Aorta (tissue), 5 donors: ENCODE measurements at regions not wholly inside any gene's neighbourhood (a gene's known extent, or its start where the extent isn't known, plus 50 kb on each side); places are given as distances from the start of the nearest gene placed in this dataset.

Source experiments
- ATAC-seq: fragments of 200-7000 bp; cut with Tn5 transposase; one replicate; pipeline ENCODE4 v1.9.1; 2022; ENCODE audit warnings: moderate library complexity; ENCODE audit not compliant: low FRiP score
- DNase-seq, 2 donors: peaks; one replicate each; pipeline ENCODE4 v3.0.0-alpha.2; 2020
- H3K27ac ChIP-seq, 2 donors: one replicate each; pipeline ENCODE4 v1.5.1; 2013; ENCODE audit warnings: low read length in 2 of 2, mild to moderate bottlenecking in 2 of 2, moderate library complexity in 2 of 2, control low read depth in 1 of 2, inconsistent platforms in 1 of 2, low read depth in 1 of 2
- H3K27me3 ChIP-seq, 2 donors: one replicate each; pipeline ENCODE4 v1.6.1; 2013; ENCODE audit warnings: control low read depth in 1 of 2, low read length in 1 of 2, mild to moderate bottlenecking in 1 of 2, moderate library complexity in 1 of 2; ENCODE audit not compliant: insufficient read depth in 2 of 2, control insufficient read depth in 1 of 2
- H3K36me3 ChIP-seq, 2 donors: one replicate each; pipeline ENCODE4 v1.6.1; 2013; ENCODE audit warnings: control low read depth in 1 of 2, low read length in 1 of 2, mild to moderate bottlenecking in 1 of 2; ENCODE audit not compliant: insufficient read depth in 2 of 2, control insufficient read depth in 1 of 2
- H3K4me1 ChIP-seq, 2 donors: one replicate each; pipeline ENCODE4 v1.6.1; 2013; ENCODE audit warnings: low read length in 2 of 2, control low read depth in 1 of 2, mild to moderate bottlenecking in 1 of 2, moderate library complexity in 1 of 2; ENCODE audit not compliant: insufficient read depth in 2 of 2, control insufficient read depth in 1 of 2
- H3K4me3 ChIP-seq, 2 donors: one replicate each; pipeline ENCODE4 v1.5.1; 2013; ENCODE audit warnings: low read length in 2 of 2, control low read depth in 1 of 2, mild to moderate bottlenecking in 1 of 2
- H3K9me3 ChIP-seq: one replicate; pipeline ENCODE4 v1.6.1; 2013; ENCODE audit warnings: mild to moderate bottlenecking, low read length; ENCODE audit not compliant: control insufficient read depth
- WGBS, 2 donors: extraction: QIAGEN DNeasy Blood & Tissue Kit; methylation state at CpG; one replicate each; pipeline ENCODE4 v1.1.7; 2013; 5-methylcytosine and 5-hydroxymethylcytosine counted together
- intact Hi-C, 2 donors: fragments of 100-400 bp; cut with DNase I; formaldehyde crosslinking; loops; one replicate each; pipeline versions ENCODE4 v1.14.2 to v1.15.0; 2022
- donor health status: healthy with polysubstance abuse.
- donor health status: Bipolar disorder and iron deficiency.
- donor health status: DM: no; HTN: no; CAD: no.
- donor health status: DM: no; HTN: no; CAD: no.
- donor health status: DM: yes; HTN: yes; CAD: no.

DNA sequence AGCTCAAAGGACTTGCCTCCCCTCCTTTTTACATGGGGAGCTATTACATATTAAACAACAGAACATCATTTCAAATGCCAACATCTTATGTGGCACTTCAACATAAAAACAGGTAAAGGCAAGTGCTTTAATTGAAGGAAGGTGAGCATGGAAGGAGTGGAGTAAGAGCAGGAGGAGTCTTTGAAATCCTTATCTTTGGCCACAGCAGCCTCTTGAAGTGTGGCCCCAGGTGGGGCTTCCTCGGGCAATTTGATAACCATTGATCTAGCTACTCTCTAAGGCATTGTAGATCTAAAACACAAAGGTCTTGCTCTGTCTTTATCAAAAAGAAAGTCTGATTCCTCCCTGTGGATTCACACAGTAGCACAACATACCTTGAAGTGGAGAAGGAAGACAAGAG lies 70.9 kb upstream of the PPP2R5A start:
- Histone ChIP-seq H3K27me3 (no peaks in the 10 kb centered on the region), H3K27ac (no peak overlapping the region), H3K4me1 (no peaks in the 10 kb centered on the region), H3K4me3 (no peak overlapping the region), H3K9me3 (no peaks in the 10 kb centered on the region), H3K36me3 (no peaks in the 10 kb centered on the region)
- no peak for DNase-seq
- WGBS, 2 donors: 0 to 67% methylated on average over 1 of the region's 1 CpG
- no peak for ATAC-seq
- intact Hi-C loops: no loop called here

DNA sequence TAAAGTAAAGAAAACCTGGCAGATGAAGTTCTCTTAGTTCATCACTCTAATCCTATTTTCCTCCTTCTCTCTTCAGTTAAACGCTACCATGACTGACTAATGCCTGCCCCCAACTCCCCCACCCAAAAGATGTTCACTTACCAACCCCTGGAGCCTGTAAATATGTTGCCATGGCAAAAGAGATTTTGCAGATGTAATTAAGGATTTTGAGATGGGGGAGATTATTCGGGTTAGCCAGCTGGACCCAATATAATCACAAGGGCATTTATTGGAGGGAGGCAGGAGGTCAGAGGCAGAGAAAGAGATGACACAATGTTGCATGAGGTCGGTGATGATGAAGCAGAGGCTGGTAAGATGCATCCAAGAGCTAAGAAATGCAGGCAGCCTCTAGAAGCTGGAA lies 69.3 kb upstream of the PPP2R5A start:
- 94 to 98% methylated on average over 3 of the region's 3 CpGs for WGBS, 2 donors
- H3K4me1 ChIP-seq: no peaks in the 10 kb centered on the region
- no peaks in the 10 kb centered on the region for H3K36me3 ChIP-seq
- no peak overlapping the region for H3K4me3 ChIP-seq
- intact Hi-C loops: no loop called here
- H3K9me3 ChIP-seq: no peaks in the 10 kb centered on the region
- ATAC-seq: no peak
- no peak overlapping the region for H3K27ac ChIP-seq
- H3K27me3 ChIP-seq: no peaks in the 10 kb centered on the region
- no peak for DNase-seq

DNA sequence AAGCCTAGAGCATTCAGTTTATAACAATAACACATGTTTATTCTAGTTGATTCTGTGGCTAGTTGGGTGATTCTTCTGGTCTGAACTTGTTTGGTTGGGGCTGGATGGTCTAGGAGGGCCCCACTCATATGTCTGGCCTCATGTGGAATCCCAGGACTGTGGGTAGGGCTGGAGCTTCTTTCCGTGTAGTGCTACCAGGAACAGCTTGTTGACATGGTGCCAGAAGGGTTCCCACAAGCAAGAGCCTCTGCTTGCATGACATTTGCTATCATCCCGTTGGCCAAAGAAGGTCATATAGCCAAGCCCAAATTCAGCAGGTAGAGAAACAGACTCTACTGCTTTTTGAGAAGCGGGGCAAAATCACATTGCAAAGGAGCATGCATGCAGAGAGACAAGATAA lies 67.6 kb upstream of the PPP2R5A start:
- no peak for DNase-seq
- Histone ChIP-seq H3K27ac (no peak overlapping the region), H3K9me3 (no peaks in the 10 kb centered on the region), H3K4me3 (no peak overlapping the region), H3K4me1 (no peaks in the 10 kb centered on the region), H3K27me3 (no peaks in the 10 kb centered on the region), H3K36me3 (no peaks in the 10 kb centered on the region)
- 75 to 85% methylated on average over 3 of the region's 3 CpGs for WGBS, 2 donors
- intact Hi-C loops: no loop called here
- ATAC-seq: no peak

DNA sequence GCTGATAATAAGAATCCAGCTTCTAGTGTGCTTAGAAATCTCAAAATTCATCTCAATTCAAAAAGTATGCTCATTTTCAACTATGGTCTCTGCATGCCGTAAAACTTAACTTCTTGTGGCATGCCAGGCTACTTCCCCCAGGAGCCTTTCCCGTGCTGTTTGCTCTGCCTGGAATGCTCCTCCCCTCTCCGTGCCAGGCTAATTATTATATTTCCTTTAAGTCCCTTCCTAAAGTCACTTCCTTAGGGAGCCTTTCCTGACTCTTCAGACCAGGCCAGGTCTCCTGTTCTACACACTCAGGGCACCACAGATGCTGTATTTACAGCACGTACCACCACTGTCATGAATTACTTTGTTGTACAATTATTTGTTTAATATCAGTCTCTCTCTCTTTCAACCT lies 67.1 kb upstream of the PPP2R5A start:
- intact Hi-C loops: no loop called here
- no peaks in the 10 kb centered on the region for H3K27me3 ChIP-seq
- WGBS, 2 donors: 64 to 75% methylated on average over 4 of the region's 4 CpGs
- no peak overlapping the region for H3K4me3 ChIP-seq
- ATAC-seq: no peak
- no peaks in the 10 kb centered on the region for H3K4me1 ChIP-seq
- no peak overlapping the region for H3K27ac ChIP-seq
- H3K36me3 ChIP-seq: no peaks in the 10 kb centered on the region
- no peaks in the 10 kb centered on the region for H3K9me3 ChIP-seq
- no peak for DNase-seq

DNA sequence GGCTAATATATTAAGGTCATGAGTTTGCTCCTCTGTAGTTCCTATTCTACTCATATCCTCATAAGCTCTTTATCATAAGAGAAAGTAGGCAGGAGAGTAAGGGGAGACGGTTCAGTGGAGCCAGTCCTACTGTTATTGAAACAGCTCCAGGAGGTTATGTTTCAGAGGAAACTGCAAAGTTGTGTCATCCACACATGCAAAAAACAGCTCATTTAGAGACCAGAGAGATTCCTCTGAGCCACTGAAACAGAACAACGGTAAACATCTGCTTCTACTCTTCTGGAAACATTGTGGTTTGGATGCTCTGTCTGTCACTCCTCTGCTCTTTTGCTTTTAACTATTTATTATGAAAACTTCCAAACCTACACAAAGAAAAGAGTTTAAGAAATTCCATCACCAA lies 66.3 kb upstream of the PPP2R5A start:
- Histone ChIP-seq H3K36me3 (no peaks in the 10 kb centered on the region), H3K9me3 (no peaks in the 10 kb centered on the region), H3K27ac (no peak overlapping the region), H3K27me3 (no peaks in the 10 kb centered on the region), H3K4me1 (no peaks in the 10 kb centered on the region), H3K4me3 (no peak overlapping the region)
- 74 to 77% methylated on average over 2 of the region's 2 CpGs for WGBS, 2 donors
- ATAC-seq: no peak
- no peak for DNase-seq
- intact Hi-C loops: no loop called here

DNA sequence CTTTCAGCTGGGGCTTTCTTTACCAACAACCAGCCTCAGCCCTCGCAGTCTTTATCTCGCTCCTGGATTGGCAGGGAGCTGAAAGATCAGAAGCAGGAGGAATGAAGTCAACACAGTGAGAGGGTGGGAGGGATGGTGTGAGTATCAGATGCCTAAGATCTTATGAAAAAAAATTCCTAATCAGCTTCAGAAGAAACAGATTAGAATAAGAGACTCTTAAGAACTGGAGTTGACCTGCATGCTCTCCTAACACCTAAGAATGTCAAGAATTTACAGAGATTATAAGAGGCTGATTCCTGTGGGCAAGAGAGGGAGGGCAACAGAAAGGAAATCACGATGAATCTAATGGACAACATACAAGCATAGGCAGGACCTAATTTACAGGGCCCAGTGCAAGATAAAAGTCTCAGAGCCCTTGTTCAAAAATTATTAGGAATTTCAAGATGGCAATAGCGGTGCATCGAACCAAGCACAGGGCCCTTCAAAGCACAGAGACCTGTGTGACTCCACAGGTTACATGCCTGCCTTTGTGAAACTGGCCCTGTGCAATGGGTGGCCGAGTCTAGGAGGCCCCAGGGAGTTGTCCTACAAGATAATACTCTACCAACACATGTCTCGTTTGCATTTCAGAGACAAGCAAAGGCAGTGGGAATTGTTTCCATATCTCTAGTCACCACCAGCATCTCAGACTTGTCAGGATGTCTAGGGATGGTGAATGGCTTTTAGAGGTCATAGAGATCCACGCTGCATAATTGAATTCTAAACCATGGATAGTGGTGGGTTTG lies 65.3 kb upstream of the PPP2R5A start:
- ATAC-seq (no peak), DNase-seq (no peak)
- no peaks in the 10 kb centered on the region for H3K4me1 ChIP-seq
- H3K9me3 ChIP-seq: no peaks in the 10 kb centered on the region
- H3K4me3 ChIP-seq: no peak overlapping the region
- no peak overlapping the region for H3K27ac ChIP-seq
- H3K36me3 ChIP-seq: no peaks in the 10 kb centered on the region
- intact Hi-C loops: no loop called here
- 71 to 81% methylated on average over 8 of the region's 8 CpGs for WGBS, 2 donors
- H3K27me3 ChIP-seq: no peaks in the 10 kb centered on the region

DNA sequence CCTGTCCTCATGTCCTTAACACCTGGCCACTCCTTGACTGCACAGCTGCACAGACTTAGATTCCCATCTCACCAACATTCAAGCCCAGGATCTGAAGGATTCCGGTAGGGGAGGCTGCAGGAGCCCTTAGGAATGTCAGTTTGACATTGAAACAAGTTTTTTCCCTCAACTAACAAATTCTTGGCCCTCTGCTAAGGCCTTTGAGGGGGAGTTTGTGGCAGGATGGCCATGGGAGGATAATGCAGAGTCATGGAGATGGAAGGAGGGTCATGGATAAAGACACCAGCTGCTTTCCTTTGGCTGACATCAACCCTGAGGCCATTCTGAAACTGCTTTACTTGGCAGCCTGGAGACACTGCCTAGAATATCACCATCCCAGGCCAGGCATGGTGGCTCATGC lies 63.4 kb upstream of the PPP2R5A start:
- H3K27me3 ChIP-seq: no peaks in the 10 kb centered on the region
- no peaks in the 10 kb centered on the region for H3K36me3 ChIP-seq
- no peak overlapping the region for H3K4me3 ChIP-seq
- H3K9me3 ChIP-seq: no peaks in the 10 kb centered on the region
- ATAC-seq (no peak), DNase-seq (no peak)
- intact Hi-C loops: no loop called here
- H3K27ac ChIP-seq: no peak overlapping the region
- no peaks in the 10 kb centered on the region for H3K4me1 ChIP-seq
- 77% methylated on average over 1 of the region's 1 CpG for WGBS, 2 donors

DNA sequence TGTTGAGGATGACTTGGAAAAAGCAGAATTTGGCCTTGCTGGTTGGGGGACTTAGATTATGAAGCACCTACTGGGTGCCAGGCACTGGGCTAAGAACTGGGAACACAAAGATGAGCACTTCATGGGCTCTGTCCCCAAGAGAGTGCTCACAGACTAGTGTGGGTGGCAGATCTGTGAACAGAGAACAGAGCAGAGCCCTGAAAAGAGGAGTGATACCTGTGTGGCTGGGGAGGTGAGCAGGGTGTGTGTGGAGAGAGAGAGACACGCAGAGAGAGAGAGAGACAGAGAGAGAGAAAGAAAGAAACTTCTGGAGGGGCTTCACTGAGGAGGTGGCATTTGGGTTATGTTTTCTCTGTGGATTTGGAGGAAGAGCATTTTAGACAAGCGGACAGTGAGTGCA lies 61.1 kb upstream of the PPP2R5A start:
- H3K27ac ChIP-seq: no peak overlapping the region
- intact Hi-C loops: no loop called here
- H3K36me3 ChIP-seq: no peaks in the 10 kb centered on the region
- no peaks in the 10 kb centered on the region for H3K9me3 ChIP-seq
- no peaks in the 10 kb centered on the region for H3K4me1 ChIP-seq
- ATAC-seq: no peak
- WGBS, 2 donors: 93 to 98% methylated on average over 2 of the region's 2 CpGs
- no peak for DNase-seq
- H3K27me3 ChIP-seq: no peaks in the 10 kb centered on the region
- H3K4me3 ChIP-seq: no peak overlapping the region

DNA sequence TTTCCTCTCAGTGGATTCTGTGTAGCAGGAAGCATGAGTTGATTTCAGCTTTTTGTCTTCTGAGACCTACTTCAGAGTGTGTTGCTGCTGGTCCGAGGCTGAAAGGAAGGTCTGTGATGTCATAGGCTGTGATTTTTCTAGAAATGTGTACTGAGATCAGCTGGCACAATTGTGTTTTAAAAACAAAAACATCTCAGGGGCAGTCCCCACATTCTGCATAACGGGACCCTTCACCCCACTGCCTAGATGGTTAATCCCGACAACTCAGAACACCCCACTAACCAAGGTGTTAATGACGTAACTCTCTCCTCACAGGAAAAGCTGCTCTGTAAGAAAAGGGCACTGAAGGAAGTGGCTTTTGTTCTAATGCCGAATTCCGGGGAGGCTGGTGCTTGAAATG lies 59.8 kb upstream of the PPP2R5A start:
- Histone ChIP-seq H3K36me3 (no peaks in the 10 kb centered on the region), H3K4me1 (no peaks in the 10 kb centered on the region), H3K27me3 (no peaks in the 10 kb centered on the region), H3K4me3 (no peak overlapping the region), H3K9me3 (no peaks in the 10 kb centered on the region), H3K27ac (no peak overlapping the region)
- intact Hi-C loops: no loop called here
- WGBS, 2 donors: 34 to 46% methylated on average over 6 of the region's 6 CpGs
- DNase-seq (no peak), ATAC-seq (no peak)
